C4-2B (cell line): ENCODE measurements at regions not wholly inside any gene's neighbourhood (a gene's known extent, or its start where the extent isn't known, plus 50 kb on each side); places are given as distances from the start of the nearest gene placed in this dataset.

ENCODE experiments used
- H3K27ac ChIP-seq: fragments of 450-650 bp; 2 replicates; pipeline ENCODE4 v1.5.1; 2017
- ZFX ChIP-seq: fragments of 450-650 bp; IDR thresholded peaks from 2 replicates; pipeline ENCODE4 v1.6.1; 2017
- TF ChIP-seq, protein P1 (sequence below): fragments of 450-650 bp; conservative IDR thresholded peaks from 2 replicates; pipeline ENCODE4 v1.5.1; 2017; ENCODE audit warnings: mild to moderate bottlenecking

DNA sequence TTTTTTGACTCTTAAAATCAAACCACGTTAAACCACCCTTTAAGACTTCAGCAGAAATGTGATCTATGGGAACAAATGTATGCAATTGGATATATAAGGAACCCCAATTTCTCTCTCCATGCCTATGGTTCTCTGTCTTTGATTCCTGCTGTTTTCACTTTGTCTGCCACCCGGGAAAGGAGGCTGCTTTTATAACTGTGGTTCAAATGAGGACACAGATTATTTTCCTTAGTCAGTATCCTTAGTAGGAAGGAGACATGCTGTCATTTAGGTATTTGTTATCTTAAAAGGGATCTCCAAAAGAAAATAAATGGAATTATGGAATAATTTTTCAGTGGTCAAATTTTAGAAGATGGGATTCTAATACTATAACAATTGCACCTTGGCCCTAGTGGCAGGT is 176.1 kb upstream of the NREP start:
- TF ChIP-seq ZFX: no peak
- TF ChIP-seq, protein P1, sequence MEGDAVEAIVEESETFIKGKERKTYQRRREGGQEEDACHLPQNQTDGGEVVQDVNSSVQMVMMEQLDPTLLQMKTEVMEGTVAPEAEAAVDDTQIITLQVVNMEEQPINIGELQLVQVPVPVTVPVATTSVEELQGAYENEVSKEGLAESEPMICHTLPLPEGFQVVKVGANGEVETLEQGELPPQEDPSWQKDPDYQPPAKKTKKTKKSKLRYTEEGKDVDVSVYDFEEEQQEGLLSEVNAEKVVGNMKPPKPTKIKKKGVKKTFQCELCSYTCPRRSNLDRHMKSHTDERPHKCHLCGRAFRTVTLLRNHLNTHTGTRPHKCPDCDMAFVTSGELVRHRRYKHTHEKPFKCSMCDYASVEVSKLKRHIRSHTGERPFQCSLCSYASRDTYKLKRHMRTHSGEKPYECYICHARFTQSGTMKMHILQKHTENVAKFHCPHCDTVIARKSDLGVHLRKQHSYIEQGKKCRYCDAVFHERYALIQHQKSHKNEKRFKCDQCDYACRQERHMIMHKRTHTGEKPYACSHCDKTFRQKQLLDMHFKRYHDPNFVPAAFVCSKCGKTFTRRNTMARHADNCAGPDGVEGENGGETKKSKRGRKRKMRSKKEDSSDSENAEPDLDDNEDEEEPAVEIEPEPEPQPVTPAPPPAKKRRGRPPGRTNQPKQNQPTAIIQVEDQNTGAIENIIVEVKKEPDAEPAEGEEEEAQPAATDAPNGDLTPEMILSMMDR: no peak
- H3K27ac ChIP-seq: no peak overlapping the region

DNA sequence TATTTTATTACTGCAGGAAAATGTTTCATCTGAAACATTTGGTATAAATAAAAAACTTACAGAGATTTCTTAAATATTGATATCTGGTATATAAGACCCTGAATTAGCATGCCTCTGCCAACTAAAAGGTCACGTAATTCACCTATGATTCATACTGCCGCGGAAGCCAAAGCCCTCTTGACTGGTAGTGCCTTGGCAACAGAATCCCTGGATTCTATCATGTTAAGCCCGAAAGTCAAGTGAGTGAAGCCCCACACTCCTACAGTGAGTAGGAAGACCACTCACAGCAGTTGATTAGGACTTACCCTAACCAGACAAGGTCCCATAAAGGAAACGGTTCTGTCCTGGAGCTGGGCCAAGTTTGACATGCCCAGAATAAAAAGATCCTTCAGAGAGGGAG is 175.6 kb upstream of the NREP start:
- H3K27ac ChIP-seq: no peak overlapping the region
- no peak for TF ChIP-seq ZFX

DNA sequence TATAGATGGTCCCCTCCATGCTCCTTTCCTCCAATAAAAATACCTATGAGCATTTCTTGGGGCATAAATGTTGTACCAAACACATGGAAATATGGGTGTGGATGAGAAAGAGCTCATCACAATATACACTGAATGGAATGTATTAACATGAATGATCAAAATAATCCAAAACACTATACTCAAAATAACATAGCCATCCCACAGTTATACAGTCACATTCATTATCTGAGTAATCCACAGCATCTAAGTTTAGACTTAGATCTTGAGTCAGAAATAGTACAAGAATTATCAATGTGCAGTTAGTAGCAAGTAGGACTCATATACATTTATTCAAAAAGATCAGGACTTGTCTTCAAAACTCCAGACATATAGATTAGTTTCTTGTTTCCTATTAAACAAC is 175.2 kb upstream of the NREP start:
- no peak overlapping the region for H3K27ac ChIP-seq
- TF ChIP-seq, protein P1: no peak
- TF ChIP-seq ZFX: no peak

DNA sequence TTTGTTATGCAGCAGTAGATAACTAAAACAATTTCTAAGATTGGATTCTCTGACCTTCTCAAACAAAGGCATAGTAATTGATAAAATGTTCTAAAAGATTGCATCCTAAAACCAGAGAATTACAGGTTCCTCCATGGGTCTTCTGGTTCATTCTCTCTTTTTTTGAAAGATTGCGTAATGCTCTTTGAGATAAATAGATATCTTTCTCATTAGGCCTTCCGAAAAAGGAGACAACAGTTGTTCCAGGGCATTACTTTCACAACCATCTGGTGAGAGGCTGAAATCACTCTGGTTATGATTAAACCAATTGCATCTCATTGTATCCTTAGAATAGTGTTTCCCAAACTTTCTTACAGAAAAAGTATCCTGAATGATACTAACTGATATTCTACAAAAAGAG is 174.7 kb upstream of the NREP start:
- H3K27ac ChIP-seq: no peak overlapping the region
- TF ChIP-seq, protein P1: no peak
- TF ChIP-seq ZFX: no peak

DNA sequence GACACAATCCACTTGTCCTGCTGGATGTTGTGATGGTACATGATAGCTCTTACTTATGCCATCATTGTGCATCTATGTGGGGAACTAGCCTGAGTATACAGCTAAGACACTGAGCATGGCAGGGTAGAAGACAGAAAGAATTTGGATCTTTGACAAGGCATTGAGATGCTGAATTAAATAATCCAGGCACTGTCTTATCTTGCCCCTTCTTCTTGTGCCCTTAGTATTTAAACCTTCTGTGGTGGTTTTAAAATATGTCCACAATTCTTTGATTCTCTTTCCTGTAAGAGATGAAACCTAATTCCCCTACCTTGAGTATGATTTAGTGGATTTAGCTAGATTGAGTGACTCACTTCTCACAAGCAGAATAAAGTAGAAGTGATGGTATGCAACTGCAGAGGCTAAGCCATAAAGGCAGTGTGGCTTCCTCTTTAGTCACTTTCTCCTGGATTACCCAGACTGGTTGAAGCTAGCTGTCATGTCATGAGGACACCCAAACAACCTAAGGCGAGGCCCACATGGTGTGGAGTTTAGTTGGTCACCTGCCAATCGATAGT is 174.0 kb upstream of the NREP start:
- no peak overlapping the region for H3K27ac ChIP-seq
- TF ChIP-seq ZFX: no peak
- TF ChIP-seq, protein P1: no peak

DNA sequence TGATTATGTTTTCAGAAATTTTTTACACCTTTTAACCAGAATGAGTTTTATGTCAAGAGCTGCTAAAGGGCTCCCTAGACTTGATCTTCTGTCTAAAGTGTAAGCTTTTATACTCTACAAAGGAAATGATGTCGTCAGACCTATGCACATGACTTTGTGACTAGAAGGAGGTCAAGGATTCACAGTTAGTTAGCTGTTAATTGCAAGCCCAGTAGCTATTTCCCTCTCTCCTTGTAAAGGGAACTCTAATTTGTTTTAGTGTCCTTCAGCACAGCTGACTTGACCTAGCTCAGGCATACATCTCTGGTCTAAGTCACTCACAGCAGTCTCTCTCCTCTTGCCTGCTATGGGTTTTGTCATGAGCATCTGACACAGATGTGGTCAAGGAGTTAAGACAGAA is 173.5 kb upstream of the NREP start:
- no peak overlapping the region for H3K27ac ChIP-seq
- TF ChIP-seq ZFX: no peak
- TF ChIP-seq, protein P1: no peak

DNA sequence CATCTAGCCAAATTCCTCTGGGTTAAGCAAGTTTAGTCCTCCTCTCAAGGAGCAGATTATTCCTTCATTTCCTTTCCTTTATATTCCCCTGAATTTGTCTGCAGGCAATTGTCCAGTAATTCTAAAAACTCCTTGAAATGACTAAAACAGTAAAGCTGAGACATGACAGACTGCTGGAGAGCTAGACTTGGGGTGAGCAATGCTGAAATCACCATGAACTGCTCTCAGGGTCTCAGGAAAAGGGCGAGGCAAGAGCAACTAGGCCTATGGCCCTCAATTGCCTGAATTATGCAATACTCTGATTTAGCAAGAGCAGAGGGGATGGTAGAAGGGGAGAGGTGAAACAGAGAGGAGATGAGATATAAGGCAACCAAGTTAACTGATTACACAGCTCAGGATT is 172.9 kb upstream of the NREP start:
- no peak overlapping the region for H3K27ac ChIP-seq
- TF ChIP-seq ZFX: no peak
- TF ChIP-seq, protein P1: no peak

DNA sequence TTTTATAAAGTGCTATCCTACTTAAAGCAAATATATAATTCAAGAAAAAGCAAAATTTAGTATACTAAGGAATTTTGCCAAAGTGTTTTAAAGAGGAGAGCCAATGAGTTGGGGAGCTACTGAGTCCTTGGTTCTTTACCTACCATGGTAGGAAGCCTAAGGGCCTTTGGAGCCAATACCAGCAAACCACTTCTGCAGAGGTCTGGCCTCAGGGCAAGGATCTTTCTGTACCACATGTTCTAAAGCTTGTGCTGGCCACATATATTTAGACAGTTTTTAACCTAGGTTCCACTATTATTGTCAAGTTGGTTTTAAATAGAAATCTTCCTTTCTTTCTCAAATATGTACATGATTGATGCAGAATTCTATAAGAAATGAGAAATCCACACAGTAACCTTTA is 172.3 kb upstream of the NREP start:
- no peak overlapping the region for H3K27ac ChIP-seq
- no peak for TF ChIP-seq ZFX
- TF ChIP-seq, protein P1: no peak
